Natural killer cell (primary cell): ENCODE measurements at regions not wholly inside any gene's neighbourhood (a gene's known extent, or its start where the extent isn't known, plus 50 kb on each side); places are given as distances from the start of the nearest gene placed in this dataset.

Experiments
- ATAC-seq, 3 donors: fragments of 150-1000 bp in 2 of 3; fragments of 200-7000 bp in 1 of 3; cut with Tn5 transposase; 1 replicate in 1 of 3; 2 replicates in 2 of 3; pipeline ENCODE4 v1.10.0; 2021; ENCODE audit warnings: mild to moderate bottlenecking in 2 of 3, moderate library complexity in 2 of 3
- DNase-seq, 2 donors: peaks; one replicate each; pipeline versions ENCODE4 v3.0.0 to v3.0.0-alpha.2; 2013 to 2021; ENCODE audit warnings: mixed read lengths in 1 of 2
- H3K27ac ChIP-seq: one replicate; pipeline ENCODE4 v1.5.1; 2013; ENCODE audit warnings: mild to moderate bottlenecking, low read length
- H3K27me3 ChIP-seq: one replicate; pipeline ENCODE4 v1.6.1; 2013; ENCODE audit warnings: low read length; ENCODE audit not compliant: control insufficient read depth, insufficient read depth
- H3K36me3 ChIP-seq: one replicate; pipeline ENCODE4 v1.6.1; 2013; ENCODE audit warnings: low read length; ENCODE audit not compliant: control insufficient read depth, insufficient read depth
- H3K4me1 ChIP-seq: one replicate; pipeline ENCODE4 v1.6.1; 2013; ENCODE audit warnings: low read length; ENCODE audit not compliant: control insufficient read depth, insufficient read depth
- H3K4me3 ChIP-seq: one replicate; pipeline ENCODE4 v1.5.1; 2013; ENCODE audit warnings: low read length
- H3K9me3 ChIP-seq: one replicate; pipeline ENCODE4 v1.6.1; 2013; ENCODE audit warnings: low read length; ENCODE audit not compliant: control insufficient read depth, insufficient read depth
- H3K27ac Mint-ChIP-seq, 2 donors: one replicate each; pipeline ENCODE4 v1.8.0; 2022; ENCODE audit warnings: mild to moderate bottlenecking in 2 of 2, mixed read lengths in 2 of 2, moderate library complexity in 1 of 2
- H3K27me3 Mint-ChIP-seq, 2 donors: one replicate each; pipeline ENCODE4 v1.8.0; 2022; ENCODE audit warnings: low read depth in 2 of 2, mixed read lengths in 2 of 2
- H3K36me3 Mint-ChIP-seq: one replicate; pipeline ENCODE4 v1.8.0; 2022; ENCODE audit warnings: mixed read lengths
- H3K4me1 Mint-ChIP-seq, 2 donors: one replicate each; pipeline ENCODE4 v1.8.0; 2022; ENCODE audit warnings: mixed read lengths in 2 of 2
- H3K4me3 Mint-ChIP-seq: one replicate; pipeline ENCODE4 v1.8.0; 2022; ENCODE audit warnings: mild to moderate bottlenecking, moderate library complexity, mixed read lengths
- H3K9me3 Mint-ChIP-seq, 2 donors: one replicate each; pipeline ENCODE4 v1.8.0; 2022; ENCODE audit warnings: mixed read lengths in 2 of 2
- WGBS: methylation state at CpG from one replicate; pipeline ENCODE4 v1.1.7; 2013; ENCODE audit warnings: missing lambda C conversion rate; ENCODE audit not compliant: insufficient coverage; 5-methylcytosine and 5-hydroxymethylcytosine counted together
- intact Hi-C: fragments of 100-400 bp; cut with micrococcal nuclease; formaldehyde crosslinking; loops from one replicate; pipeline ENCODE4 v1.14.2; 2022
- TF ChIP-seq, protein P1 (sequence below): fragments of 200-600 bp; IDR thresholded peaks from one replicate; pipeline ENCODE4 v1.8.0; 2022; ENCODE audit warnings: antibody characterized with exemption

DNA sequence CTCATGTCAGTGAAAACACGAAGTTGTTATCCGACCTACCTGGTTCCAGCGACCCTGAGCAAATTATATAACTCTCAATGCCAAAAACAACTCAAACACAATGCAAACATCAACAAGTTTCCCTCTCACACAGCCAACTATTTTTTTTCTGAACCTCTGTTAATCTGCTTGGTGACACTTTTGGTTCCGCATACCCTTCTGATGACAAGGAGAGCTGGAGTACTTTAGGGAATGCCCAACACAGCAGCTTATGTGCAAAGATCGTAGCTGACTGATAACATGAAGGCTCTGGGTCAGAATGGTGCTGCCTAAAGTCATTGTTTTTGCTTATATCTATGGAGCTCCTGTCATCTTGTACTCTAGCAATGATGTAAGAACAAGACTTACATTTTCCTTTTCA is 72.7 kb upstream of the CCDC68 start:
- Histone ChIP-seq H3K36me3 (no peaks in the 10 kb centered on the region), H3K9me3 (no peaks in the 10 kb centered on the region), H3K4me3 (no peak overlapping the region), H3K4me1 (no peaks in the 10 kb centered on the region), H3K27ac (no peak overlapping the region), H3K27me3 (no peaks in the 10 kb centered on the region)
- Mint-ChIP-seq H3K27me3 (peaks cover 12 to 23% of the 10 kb centered on the region in 2 donors), H3K9me3 (no peaks in the 10 kb centered on the region), H3K4me3 (no peak overlapping the region), H3K36me3 (no peaks in the 10 kb centered on the region), H3K27ac (no peak overlapping the region), H3K4me1 (no peaks in the 10 kb centered on the region)
- intact Hi-C loops, result no loop called here
- ATAC-seq (no peak), DNase-seq (no peak)
- TF ChIP-seq, protein P1, sequence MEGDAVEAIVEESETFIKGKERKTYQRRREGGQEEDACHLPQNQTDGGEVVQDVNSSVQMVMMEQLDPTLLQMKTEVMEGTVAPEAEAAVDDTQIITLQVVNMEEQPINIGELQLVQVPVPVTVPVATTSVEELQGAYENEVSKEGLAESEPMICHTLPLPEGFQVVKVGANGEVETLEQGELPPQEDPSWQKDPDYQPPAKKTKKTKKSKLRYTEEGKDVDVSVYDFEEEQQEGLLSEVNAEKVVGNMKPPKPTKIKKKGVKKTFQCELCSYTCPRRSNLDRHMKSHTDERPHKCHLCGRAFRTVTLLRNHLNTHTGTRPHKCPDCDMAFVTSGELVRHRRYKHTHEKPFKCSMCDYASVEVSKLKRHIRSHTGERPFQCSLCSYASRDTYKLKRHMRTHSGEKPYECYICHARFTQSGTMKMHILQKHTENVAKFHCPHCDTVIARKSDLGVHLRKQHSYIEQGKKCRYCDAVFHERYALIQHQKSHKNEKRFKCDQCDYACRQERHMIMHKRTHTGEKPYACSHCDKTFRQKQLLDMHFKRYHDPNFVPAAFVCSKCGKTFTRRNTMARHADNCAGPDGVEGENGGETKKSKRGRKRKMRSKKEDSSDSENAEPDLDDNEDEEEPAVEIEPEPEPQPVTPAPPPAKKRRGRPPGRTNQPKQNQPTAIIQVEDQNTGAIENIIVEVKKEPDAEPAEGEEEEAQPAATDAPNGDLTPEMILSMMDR, result no peak
- WGBS, result 77% methylated on average over 5 of the region's 5 CpGs

DNA sequence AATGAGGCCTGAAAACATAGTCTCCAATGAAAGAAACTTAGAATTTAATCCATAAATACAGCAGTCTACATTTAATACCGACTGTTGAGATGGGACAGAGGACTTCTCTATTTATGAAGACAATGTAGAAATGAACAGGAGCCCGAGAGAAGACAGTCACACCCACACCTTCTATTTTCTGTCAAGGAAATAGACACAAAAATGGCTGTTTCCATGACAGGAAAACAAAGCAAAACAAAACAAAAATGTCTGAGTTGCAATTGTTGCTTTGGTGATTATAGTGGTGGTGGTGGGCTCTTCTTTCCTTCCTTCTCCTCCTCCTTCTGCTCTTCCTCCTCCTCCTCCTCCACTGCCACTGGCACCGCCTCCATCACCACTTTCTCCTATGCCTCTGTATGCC is 72.3 kb upstream of the CCDC68 start:
- Histone ChIP-seq H3K27ac (no peak overlapping the region), H3K4me1 (no peaks in the 10 kb centered on the region), H3K27me3 (no peaks in the 10 kb centered on the region), H3K36me3 (no peaks in the 10 kb centered on the region), H3K9me3 (no peaks in the 10 kb centered on the region), H3K4me3 (no peak overlapping the region)
- TF ChIP-seq, protein P1, result no peak
- Mint-ChIP-seq H3K27me3 (peaks cover 12 to 23% of the 10 kb centered on the region in 2 donors), H3K9me3 (no peaks in the 10 kb centered on the region), H3K4me1 (no peaks in the 10 kb centered on the region), H3K27ac (no peak overlapping the region), H3K36me3 (no peaks in the 10 kb centered on the region), H3K4me3 (no peak overlapping the region)
- WGBS, result 75% methylated on average over 3 of the region's 3 CpGs
- DNase-seq (no peak), ATAC-seq (no peak)
- intact Hi-C loops, result no loop called here

DNA sequence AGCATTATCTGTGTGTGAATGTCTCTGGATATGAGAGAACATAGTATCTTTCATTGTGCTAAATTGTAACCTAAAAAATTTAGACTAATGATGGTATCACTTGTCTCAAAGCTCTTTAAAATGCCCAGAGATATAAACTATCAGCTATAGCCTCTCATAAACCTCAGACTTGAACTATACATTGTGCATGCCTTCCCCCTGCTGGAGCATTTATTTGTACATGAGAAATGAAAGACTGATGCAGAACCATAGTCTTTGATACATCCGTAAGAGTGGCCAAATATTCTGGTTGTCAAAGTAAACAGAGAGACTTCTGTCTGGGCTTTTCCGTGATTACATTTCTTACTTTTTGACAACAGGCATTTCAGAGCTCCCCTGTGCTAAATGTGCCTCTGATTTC is 71.9 kb upstream of the CCDC68 start:
- no peak overlapping the region for H3K27ac ChIP-seq
- TF ChIP-seq, protein P1, result no peak
- H3K36me3 ChIP-seq, result no peaks in the 10 kb centered on the region
- intact Hi-C loops, result no loop called here
- DNase-seq (no peak), ATAC-seq (no peak)
- H3K9me3 ChIP-seq, result no peaks in the 10 kb centered on the region
- Mint-ChIP-seq H3K27me3 (peaks cover 12 to 23% of the 10 kb centered on the region in 2 donors), H3K9me3 (no peaks in the 10 kb centered on the region), H3K4me3 (no peak overlapping the region), H3K4me1 (no peaks in the 10 kb centered on the region), H3K27ac (no peak overlapping the region), H3K36me3 (no peaks in the 10 kb centered on the region)
- H3K27me3 ChIP-seq, result no peaks in the 10 kb centered on the region
- H3K4me3 ChIP-seq, result no peak overlapping the region
- H3K4me1 ChIP-seq, result no peaks in the 10 kb centered on the region
- whole genome bisulfite sequencing, result 95% methylated on average over 2 of the region's 2 CpGs

DNA sequence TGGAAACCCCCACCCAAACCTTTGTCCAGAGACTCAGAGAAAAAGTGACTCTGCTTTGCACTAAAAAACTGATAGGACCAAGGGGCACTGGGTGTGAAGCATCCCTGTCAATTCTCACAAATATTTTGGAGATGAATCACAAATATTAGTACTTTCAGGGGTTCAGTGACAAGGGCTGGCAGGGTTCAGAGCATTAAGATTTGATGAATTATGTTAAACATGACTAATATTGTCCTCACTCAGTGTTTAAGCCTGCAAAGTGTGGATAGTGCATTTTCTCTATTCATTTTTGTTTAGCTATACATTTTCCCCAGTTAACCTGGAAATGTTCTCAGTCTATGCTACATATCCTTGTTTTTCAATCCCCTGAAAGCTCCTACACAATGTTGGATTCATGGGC is 65.3 kb upstream of the CCDC68 start:
- Histone ChIP-seq H3K36me3 (no peaks in the 10 kb centered on the region), H3K9me3 (no peaks in the 10 kb centered on the region), H3K4me1 (no peaks in the 10 kb centered on the region), H3K27me3 (no peaks in the 10 kb centered on the region), H3K4me3 (no peak overlapping the region), H3K27ac (no peak overlapping the region)
- Mint-ChIP-seq H3K27ac (no peak overlapping the region), H3K36me3 (no peaks in the 10 kb centered on the region), H3K4me1 (no peaks in the 10 kb centered on the region), H3K4me3 (no peak overlapping the region), H3K9me3 (no peaks in the 10 kb centered on the region), H3K27me3 (peaks cover 5 to 33% of the 10 kb centered on the region in 2 donors)
- TF ChIP-seq, protein P1, result no peak
- intact Hi-C loops, result no loop called here
- no peak for DNase-seq
- no peak for ATAC-seq
